ENCODE measurements at regions not wholly inside any gene's neighbourhood (a gene's known extent, or its start where the extent isn't known, plus 50 kb on each side); places are given as distances from the start of the nearest gene placed in this dataset.

DNA sequence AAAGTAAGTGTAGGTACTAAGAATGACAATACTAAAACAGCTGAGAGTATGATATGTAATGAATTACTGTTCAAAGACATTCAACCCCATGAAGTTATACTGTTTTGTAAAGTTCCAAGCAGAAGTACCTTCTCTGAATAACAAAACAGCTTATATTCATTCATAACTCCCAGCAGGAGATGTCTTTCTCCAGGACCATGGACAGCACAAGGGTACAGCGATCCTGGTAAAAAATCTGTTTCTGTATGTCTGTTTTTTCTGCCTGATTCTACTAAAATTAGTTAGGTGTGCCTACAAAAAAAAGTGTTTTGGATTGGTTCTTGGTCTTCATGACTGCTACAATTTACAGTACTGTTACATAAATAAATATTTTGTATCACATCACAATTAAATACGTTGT, 172.5 kb upstream of the SLITRK5 start:
- ChIA-PET CTCF (no interaction called here), POLR2A (no interaction called here)
- no peak for DNase-seq (ENCODE audit: low read depth, low spot score)
- H3K9me3 ChIP-seq (ENCODE audit: control insufficient read depth, insufficient read depth, low read length), result 0 out of 2 replicates have a peak, but pooled peaks cover 5% of the 10 kb centered on the region
- no peak overlapping the region for H3K27ac ChIP-seq (ENCODE audit: low read depth, low read length)
- TF ChIP-seq, protein P1, sequence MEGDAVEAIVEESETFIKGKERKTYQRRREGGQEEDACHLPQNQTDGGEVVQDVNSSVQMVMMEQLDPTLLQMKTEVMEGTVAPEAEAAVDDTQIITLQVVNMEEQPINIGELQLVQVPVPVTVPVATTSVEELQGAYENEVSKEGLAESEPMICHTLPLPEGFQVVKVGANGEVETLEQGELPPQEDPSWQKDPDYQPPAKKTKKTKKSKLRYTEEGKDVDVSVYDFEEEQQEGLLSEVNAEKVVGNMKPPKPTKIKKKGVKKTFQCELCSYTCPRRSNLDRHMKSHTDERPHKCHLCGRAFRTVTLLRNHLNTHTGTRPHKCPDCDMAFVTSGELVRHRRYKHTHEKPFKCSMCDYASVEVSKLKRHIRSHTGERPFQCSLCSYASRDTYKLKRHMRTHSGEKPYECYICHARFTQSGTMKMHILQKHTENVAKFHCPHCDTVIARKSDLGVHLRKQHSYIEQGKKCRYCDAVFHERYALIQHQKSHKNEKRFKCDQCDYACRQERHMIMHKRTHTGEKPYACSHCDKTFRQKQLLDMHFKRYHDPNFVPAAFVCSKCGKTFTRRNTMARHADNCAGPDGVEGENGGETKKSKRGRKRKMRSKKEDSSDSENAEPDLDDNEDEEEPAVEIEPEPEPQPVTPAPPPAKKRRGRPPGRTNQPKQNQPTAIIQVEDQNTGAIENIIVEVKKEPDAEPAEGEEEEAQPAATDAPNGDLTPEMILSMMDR (IDR thresholded peaks at IDR 0.05; ENCODE audit: low read depth, low read length), result no peak
- no peaks in the 10 kb centered on the region for H3K27me3 ChIP-seq (ENCODE audit: control insufficient read depth, insufficient read depth, low read length)
- H3K4me3 ChIP-seq (ENCODE audit: low read depth, low read length), result no peak overlapping the region

DNA sequence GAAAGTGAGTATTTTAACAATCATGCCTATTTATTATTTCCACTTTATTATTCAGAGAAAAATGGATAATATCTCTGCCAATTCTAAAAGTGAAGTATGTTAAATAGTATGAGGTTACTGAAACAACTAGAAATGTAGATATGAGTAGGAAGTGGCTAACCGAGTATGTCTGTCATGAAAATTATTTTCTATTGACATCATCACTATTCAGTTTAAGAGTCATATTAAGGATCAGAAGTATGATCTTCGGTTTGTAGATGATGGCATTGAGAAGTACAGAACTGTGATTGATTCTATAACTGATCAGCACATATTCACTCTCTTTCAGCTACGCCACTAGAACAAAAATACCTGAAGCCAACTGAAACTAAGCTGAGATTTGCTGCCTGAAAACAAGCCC, 146.4 kb upstream of the SLITRK5 start:
- TF ChIP-seq, protein P1 (IDR thresholded peaks at IDR 0.05; ENCODE audit: low read depth, low read length), result no peak
- Histone ChIP-seq H3K9me3 (ENCODE audit: control insufficient read depth, insufficient read depth, low read length) (no peaks in the 10 kb centered on the region; the same call in 1 of the 2 replicates), H3K27me3 (ENCODE audit: control insufficient read depth, insufficient read depth, low read length) (no peaks in the 10 kb centered on the region), H3K4me3 (ENCODE audit: low read depth, low read length) (no peak overlapping the region), H3K27ac (ENCODE audit: low read depth, low read length) (no peak overlapping the region)
- ChIA-PET POLR2A (no interaction called here), CTCF (no interaction called here)
- DNase-seq (ENCODE audit: low read depth, low spot score), result no peak

DNA sequence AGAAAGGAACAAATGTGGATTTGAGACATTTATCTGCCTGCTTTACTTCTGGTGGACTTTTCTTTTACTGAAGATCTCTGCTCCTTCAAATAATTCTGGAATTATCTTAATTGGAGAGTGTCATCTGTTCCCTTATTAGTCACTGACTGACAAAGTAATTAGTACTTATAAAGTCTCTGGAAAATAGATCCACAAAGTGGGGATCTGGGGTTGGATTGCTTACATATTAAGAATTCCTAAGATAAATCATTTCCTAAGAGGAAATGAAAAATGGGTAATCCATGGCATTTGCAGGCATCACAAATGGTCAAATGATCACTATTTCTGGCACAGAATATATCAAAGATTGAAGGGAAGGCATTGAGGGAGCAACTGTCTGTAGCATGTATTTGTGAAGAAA, 137.4 kb upstream of the SLITRK5 start:
- H3K9me3 ChIP-seq (ENCODE audit: control insufficient read depth, insufficient read depth, low read length), result no peaks in the 10 kb centered on the region
- H3K27me3 ChIP-seq (ENCODE audit: control insufficient read depth, insufficient read depth, low read length), result no peaks in the 10 kb centered on the region
- POLR2A ChIA-PET, result no interaction called here
- no peak overlapping the region for H3K27ac ChIP-seq (ENCODE audit: low read depth, low read length)
- no peak for DNase-seq (ENCODE audit: low read depth, low spot score)
- TF ChIP-seq, protein P1 (IDR thresholded peaks at IDR 0.05; ENCODE audit: low read depth, low read length), result no peak
- H3K4me3 ChIP-seq (ENCODE audit: low read depth, low read length), result no peak overlapping the region
- CTCF ChIA-PET, result no interaction called here

DNA sequence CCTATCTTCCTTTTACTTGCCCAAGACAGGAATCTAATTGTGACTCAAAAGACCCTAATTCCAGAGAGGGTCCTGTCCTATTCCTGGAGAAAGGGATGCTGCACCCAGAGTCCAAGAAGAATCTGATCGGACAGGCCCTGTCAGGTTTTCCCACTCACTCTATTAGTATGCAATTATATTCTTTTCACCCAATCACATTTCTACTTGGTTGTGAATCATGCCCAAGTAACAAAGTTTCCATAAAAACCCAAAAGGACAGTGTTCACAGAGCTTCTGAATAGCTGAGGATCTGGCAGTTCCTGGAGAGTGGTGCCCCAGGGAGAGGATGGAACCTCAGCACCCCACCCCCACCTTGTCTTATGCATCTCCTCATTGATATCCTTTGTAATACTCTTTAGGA, 135.3 kb upstream of the SLITRK5 start:
- POLR2A ChIA-PET, result no interaction called here
- DNase-seq (ENCODE audit: low read depth, low spot score), result no peak
- H3K27ac ChIP-seq (ENCODE audit: low read depth, low read length), result no peak overlapping the region
- H3K4me3 ChIP-seq (ENCODE audit: low read depth, low read length), result no peak overlapping the region
- H3K9me3 ChIP-seq (ENCODE audit: control insufficient read depth, insufficient read depth, low read length), result no peaks in the 10 kb centered on the region
- TF ChIP-seq, protein P1 (IDR thresholded peaks at IDR 0.05; ENCODE audit: low read depth, low read length), result no peak
- CTCF ChIA-PET, result no interaction called here
- no peaks in the 10 kb centered on the region for H3K27me3 ChIP-seq (ENCODE audit: control insufficient read depth, insufficient read depth, low read length)

- no peak for DNase-seq (ENCODE audit: low read depth, low spot score)
- no peaks in the 10 kb centered on the region for H3K9me3 ChIP-seq (ENCODE audit: control insufficient read depth, insufficient read depth, low read length)
- no peaks in the 10 kb centered on the region for H3K27me3 ChIP-seq (ENCODE audit: control insufficient read depth, insufficient read depth, low read length)
- ChIA-PET CTCF (no interaction called here), POLR2A (no interaction called here)
- TF ChIP-seq, protein P1 (IDR thresholded peaks at IDR 0.05; ENCODE audit: low read depth, low read length), result no peak
- no peak overlapping the region for H3K4me3 ChIP-seq (ENCODE audit: low read depth, low read length)
- no peak overlapping the region for H3K27ac ChIP-seq (ENCODE audit: low read depth, low read length)
These were observed 134.7 kb upstream of the SLITRK5 start for GRCh38 chr13:87536499-87536898.
